ENCODE measurements at regions not wholly inside any gene's neighbourhood (a gene's known extent, or its start where the extent isn't known, plus 50 kb on each side); places are given as distances from the start of the nearest gene placed in this dataset.

- TF ChIP-seq ZNF565 (CRISPR knock-in tag; conservative IDR thresholded peaks at IDR 0.05; ENCODE audit: low read depth) (no peak), SNAI2 (CRISPR knock-in tag; IDR thresholded peaks at IDR 0.05) (no peak), PPARA (CRISPR knock-in tag; IDR thresholded peaks at IDR 0.05; ENCODE audit: borderline replicate concordance) (no peak), TSHZ2 (CRISPR knock-in tag; IDR thresholded peaks at IDR 0.05) (no peak), ARNTL (CRISPR knock-in tag; IDR thresholded peaks at IDR 0.05; ENCODE audit: borderline replicate concordance, low read depth) (no peak), RARB (CRISPR knock-in tag; IDR thresholded peaks at IDR 0.05) (no peak), TOX (CRISPR knock-in tag; IDR thresholded peaks at IDR 0.05; ENCODE audit: borderline replicate concordance) (no peak), POU6F1 (CRISPR knock-in tag; IDR thresholded peaks at IDR 0.05; ENCODE audit: borderline replicate concordance, low read depth) (no peak), ESRRG (CRISPR knock-in tag; IDR thresholded peaks at IDR 0.05) (no peak), PATZ1 (CRISPR knock-in tag; IDR thresholded peaks at IDR 0.05; ENCODE audit: borderline replicate concordance) (no peak)
- no peak for ATAC-seq
Measured at GRCh38 chr10:44660271-44660670, 250.9 kb upstream of the TMEM72 start.

GRCh38 chr10:44662051-44662450 lies 249.1 kb upstream of the TMEM72 start:
- ATAC-seq: no peak
- TF ChIP-seq ZNF8 (CRISPR knock-in tag; IDR thresholded peaks at IDR 0.05) (no peak), ISL1 (CRISPR knock-in tag; IDR thresholded peaks at IDR 0.05) (no peak), OSR1 (CRISPR knock-in tag; IDR thresholded peaks at IDR 0.05) (no peak), ZNF565 (CRISPR knock-in tag; conservative IDR thresholded peaks at IDR 0.05; ENCODE audit: low read depth) (no peak), ARNTL (CRISPR knock-in tag; IDR thresholded peaks at IDR 0.05; ENCODE audit: borderline replicate concordance, low read depth) (no peak), CREB5 (CRISPR knock-in tag; IDR thresholded peaks at IDR 0.05; ENCODE audit: low read depth) (no peak), CSRNP3 (CRISPR knock-in tag; IDR thresholded peaks at IDR 0.05) (no peak), TCF4 (CRISPR knock-in tag; IDR thresholded peaks at IDR 0.05; ENCODE audit: borderline replicate concordance) (no peak), POU6F1 (CRISPR knock-in tag; IDR thresholded peaks at IDR 0.05; ENCODE audit: borderline replicate concordance, low read depth) (no peak), ESRRG (CRISPR knock-in tag; IDR thresholded peaks at IDR 0.05) (no peak), BACH2 (CRISPR knock-in tag; IDR thresholded peaks at IDR 0.05; ENCODE audit: borderline replicate concordance) (no peak), RARB (CRISPR knock-in tag; IDR thresholded peaks at IDR 0.05) (no peak), TOX (CRISPR knock-in tag; IDR thresholded peaks at IDR 0.05; ENCODE audit: borderline replicate concordance) (no peak), CSDC2 (CRISPR knock-in tag; IDR thresholded peaks at IDR 0.05) (no peak), TSHZ2 (CRISPR knock-in tag; IDR thresholded peaks at IDR 0.05) (no peak), PATZ1 (CRISPR knock-in tag; IDR thresholded peaks at IDR 0.05; ENCODE audit: borderline replicate concordance) (no peak), ZC3H10 (CRISPR knock-in tag; IDR thresholded peaks at IDR 0.05) (no peak), ZFP3 (CRISPR knock-in tag; IDR thresholded peaks at IDR 0.05) (no peak)

Data from SK-N-SH treated with all-trans-retinoic acid at 6 μM for 48 hours (cell line).